Right forelimb (tissue), 1 donor: ENCODE measurements at regions not wholly inside any gene's neighbourhood (a gene's known extent, or its start where the extent isn't known, plus 50 kb on each side); places are given as distances from the start of the nearest gene placed in this dataset.
"Not testable (repeated sequence)": the region's sequence is repeated elsewhere in the genome, so short reads cannot be mapped to it uniquely, and the experiment has no call there.

Source experiments
- DNase-seq: peaks from one replicate; pipeline ENCODE4 v3.0.0-alpha.2; 2018

- DNase-seq, result no peak
Measured at GRCh38 chr11:39462506-39462905, 1996.9 kb downstream of the LRRC4C start.

DNA sequence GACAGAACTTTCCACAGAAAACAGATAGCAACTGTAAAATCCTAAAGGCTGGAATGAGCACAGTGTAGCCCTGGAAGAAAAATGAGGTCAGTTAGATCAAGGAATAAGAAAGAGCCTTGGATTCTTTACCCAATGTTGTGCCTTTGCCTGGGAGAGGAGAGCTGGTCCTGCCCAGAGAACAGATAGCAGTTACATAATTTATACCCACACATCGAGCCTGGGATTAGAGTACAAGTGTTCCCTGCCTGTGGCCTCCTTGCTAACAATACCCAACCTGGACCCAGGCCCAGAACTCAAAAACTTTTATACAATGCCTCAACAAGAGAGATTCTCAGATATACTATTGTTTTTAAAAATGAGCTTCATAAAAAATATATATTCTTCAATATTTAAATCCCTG is 1998.4 kb downstream of the LRRC4C start:
- no peak for DNase-seq

DNA sequence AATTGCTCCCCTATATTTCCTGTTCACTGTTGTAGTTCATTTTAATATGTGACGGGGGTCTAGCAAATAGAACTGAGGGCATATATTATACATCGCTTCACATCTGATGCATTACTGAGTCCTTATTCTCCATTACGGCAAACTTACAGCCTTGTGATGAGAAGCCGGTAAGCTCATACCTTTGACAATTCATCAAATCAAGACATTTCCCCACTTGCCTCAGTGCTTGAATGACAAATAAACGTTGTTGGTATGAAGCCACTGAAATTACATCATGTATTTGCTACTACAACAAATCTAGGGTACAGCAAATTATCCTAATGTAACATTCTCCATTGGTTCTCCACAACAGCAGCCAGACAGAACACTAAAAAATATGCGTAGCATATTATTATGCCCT is 1999.8 kb downstream of the LRRC4C start:
- DNase-seq, result no peak

DNA sequence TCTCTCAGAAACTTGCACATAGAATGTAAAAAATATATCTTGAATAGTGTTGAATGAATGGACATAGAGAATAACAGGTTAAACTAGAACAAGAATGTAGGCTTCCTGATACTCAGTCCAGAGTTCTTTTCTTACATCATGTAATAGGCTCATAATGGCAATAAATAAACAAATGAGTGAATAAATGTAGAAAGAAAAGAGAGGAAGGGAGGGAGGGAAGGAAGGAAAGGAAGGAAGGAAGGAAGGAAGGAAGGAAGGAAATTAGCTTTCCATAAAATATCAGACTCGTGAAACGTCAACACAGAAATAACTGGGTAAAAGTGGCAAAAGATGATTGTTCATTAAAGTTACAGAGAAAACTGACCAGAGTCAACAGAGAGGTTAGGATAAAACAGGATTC is 2001.0 kb downstream of the LRRC4C start:
- DNase-seq, result no peak

GRCh38 chr11:39443424-39444022 is 2015.9 kb downstream of the LRRC4C start:
- DNase-seq, result no peak

DNA sequence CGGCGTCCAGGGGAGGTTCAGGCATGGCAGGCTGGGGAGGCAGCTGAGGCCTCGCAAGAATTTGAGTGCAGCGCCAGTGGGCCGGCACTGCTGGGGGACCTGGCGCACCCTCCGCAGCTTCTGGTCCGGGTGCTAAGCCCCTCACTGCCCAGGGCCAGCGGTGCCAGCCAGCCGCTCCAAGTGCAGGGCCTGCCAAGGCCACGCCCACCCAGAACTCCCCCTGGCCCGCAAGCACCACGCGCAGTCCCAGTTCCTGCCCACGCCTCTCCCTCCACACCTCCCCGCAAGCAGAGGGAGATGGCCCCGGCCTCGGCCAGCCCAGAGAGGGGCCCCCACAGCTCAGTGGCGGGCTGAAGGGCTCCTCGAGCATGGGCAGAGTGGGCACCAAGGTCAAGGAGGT is 2017.3 kb downstream of the LRRC4C start:
- no peak for DNase-seq

DNA sequence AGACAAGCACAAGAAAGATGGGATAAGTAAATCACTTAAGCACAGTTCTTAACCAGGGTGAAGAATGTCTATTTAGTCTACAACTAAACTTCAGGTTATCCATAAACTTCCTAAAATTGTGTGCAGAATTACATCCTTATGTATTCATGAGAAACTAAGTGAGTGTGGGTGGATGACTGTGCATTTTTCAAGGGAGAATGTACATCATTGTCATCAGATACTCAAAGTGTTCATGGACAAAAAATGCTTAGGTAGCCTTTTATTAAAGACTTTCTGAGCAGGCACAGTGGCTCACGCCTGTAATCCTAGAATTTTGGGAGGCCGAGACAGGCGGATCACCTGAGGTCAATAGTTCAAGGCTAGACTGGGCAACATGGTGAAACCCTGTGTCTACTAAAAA is 2023.8 kb downstream of the LRRC4C start:
- no peak for DNase-seq

DNA sequence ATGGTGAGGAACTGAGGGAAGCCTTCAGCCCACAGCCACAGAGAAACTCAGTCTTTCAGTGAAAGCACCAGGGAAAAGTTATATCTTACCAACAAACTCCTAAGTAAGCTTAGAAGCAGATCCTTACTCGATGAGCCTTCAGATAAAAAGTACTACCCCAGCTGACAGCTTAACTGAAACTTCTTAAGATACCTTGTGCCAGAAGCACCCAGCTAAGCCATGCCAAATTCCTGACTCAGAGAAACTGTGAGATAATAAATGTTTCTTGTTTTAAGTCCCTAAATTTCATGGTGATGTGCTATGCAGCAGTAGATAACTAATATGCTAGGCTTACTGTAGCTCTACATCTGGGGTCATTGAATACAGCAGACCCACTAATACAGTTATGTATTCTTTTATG is 2025.0 kb downstream of the LRRC4C start:
- no peak for DNase-seq

- DNase-seq, result no peak
Measured at GRCh38 chr11:39432929-39433328, 2026.5 kb downstream of the LRRC4C start.

GRCh38 chr11:39425226-39425625 is 2034.2 kb downstream of the LRRC4C start:
- no peak for DNase-seq

GRCh38 chr11:39412117-39412516 is 2047.3 kb downstream of the LRRC4C start:
- DNase-seq, result no peak

DNA sequence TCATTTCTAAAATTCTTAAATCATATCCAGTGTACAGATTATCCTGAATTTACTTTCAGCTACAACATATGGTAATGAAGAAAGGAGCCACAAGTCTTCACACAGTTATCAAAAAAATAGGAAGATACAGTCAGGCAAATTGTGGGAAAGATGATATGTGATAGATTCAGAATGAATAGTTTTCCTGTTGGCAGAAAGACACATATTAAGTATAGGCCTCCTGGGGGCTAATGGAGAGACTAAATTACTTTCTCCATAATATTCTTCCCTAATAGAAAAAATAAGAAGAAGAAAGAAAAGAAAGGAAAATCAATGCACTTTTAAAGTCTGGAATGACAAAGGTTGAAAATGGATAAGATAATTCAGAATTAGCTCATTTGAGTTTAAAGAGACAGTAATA is 2073.5 kb downstream of the LRRC4C start:
- DNase-seq, result no peak

DNA sequence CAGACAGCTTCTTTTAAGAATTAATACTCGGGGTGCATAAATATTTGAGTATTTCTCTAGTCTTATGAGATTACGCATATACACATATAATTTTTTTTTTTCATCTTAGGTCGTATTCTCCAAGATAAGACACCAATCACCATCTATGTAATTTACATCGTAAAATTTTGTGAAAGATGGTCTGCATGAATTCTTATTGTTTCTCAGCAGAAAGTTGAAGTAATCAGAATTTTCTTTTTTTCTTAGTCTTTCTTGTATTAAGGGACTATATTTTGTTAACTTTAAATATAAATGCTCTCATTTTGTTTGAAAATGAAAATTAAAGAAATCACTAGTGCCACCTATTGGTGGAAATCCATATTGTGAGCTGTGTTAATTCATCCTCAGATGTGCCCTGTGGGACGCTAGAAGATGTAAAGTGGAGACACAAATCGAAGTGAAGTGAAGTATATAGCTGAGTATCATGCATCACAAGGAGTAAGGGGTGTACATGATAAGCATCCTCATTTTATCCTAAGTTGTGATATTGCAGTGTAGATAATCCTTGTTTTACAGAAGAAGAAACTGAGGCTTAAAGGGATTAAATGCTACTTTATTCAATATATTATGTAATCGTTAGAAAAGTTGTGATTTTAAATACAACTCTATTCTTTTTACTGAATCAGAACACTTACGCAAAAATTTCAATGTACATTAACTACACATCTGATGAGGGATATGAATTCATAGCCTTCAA is 2084.3 kb downstream of the LRRC4C start:
- no peak for DNase-seq

DNA sequence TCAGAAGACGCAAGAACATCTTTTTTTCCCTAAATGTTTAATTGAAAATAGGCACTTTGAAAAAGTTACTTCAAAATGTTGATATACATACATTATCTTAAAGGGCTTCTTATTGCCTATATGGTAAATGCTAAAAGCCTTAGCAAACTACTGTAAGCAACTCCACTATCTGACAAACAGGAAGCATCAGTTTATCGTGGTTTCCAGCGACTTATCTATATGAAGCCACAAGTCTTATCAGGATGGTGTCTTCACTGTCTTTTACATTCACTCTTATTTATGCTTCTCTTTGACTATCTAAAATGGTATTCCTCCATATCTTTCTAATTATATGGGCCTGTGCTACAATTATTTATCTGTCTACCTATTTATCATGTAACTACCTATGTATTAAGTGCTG is 2091.9 kb downstream of the LRRC4C start:
- DNase-seq, result no peak

DNA sequence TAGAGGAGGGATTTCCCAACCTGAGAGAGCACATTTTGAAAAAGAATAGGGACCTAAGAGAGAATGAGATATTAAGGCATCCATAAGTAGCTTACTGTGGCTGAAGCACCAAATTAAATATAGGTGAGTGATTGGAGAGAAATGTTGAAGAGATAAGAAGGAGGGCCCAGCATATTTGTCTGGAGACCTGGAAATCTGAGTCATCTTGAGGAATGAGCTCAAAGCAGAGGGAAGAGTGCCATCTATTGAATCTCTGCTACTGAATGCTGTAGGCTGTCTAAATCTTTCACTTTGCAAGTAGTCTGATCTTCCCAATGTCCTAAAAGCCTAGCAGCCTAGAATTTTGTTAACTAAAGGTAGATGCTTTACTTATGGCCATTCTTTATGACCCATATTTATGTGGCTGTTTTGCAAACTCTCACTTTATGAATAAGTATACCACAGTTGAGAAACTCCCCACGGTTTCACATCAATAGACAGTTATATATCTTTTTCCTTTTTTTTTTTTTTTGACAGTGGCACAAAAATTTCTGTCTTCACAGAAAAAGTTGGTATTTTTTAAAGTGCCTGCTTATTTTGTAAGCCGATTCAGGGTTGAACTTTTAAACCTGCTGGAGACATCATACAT is 2093.5 kb downstream of the LRRC4C start:
- DNase-seq, result no peak

DNA sequence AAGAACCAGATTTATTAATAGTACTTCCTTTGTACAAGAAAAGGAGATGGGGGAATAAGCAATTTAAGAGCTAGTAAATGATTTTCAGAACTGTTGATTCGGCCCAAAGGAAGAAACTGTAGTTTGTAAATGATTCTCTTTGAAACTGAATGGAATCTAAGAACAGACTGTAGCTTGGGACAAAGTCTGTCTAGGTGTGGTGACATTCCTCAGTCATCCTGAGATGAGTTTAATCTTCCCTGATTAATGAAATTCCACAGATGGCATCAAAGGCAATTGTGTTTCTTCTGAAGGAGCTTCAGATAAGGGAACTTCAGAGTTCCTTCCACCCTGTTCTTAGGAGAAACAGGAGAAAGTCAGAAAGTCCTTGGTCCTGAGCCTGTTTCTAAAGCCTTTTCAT is 2095.9 kb downstream of the LRRC4C start:
- no peak for DNase-seq

DNA sequence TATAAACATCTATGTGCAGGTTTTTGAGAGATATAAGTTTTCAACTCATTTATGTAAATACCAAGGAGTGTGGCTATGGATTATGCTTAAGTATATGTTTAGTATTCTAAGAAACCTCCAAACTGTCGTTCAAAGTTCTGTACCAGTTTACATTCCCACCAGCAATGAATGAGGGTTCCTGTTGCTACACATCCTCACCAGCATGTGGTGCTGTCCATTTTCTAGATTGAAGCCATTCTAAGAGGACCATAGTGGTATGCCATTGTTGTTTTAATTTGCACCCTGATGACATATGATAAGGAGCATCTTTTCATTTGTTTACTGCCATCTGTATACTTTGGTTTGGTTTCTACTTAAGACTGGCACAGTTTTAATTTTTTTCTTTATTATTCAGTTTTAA is 2097.9 kb downstream of the LRRC4C start:
- DNase-seq, result no peak

GRCh38 chr11:39345834-39346442 is 2113.5 kb downstream of the LRRC4C start:
- DNase-seq, result no peak

DNA sequence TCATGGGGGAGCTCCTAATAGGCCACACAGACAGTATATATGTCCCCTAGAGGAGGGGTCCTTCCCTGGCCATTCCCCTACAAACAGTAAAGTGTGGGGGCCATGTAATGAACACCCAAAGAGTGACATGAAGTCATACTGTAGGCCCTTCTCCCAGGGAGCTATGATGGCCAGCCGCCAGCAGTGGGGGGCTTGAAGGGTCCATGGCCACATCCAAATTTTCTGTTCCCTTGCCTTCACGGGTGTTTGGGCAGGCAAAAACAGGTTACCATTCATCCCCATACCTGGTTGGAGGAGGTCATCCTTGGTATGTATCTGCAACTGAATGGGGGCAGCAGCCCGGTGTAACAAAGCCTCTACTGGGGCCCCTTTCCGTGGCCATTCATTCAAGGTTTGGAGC is 2118.0 kb downstream of the LRRC4C start:
- no peak for DNase-seq

DNA sequence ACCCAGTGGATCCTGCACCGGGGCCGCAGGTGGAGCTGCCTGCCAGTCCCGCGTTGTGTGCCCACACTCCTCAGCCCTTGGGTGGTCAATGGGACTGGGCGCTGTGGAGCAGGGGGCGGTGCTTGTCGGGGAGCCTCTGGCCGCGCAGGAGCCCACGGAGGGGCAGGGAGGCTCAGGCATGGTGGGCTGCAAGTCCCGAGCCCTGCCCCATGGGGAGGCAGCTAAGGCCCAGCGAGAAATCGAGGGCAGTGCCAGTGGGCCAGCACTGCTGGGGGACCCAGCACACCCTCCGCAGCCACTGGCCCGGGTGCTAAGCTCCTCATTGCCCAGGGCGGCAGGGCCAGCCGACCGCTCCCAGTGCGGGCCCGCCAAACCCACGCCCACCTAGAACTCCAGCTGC is 2126.4 kb downstream of the LRRC4C start:
- DNase-seq, result not testable (repeated sequence)

DNA sequence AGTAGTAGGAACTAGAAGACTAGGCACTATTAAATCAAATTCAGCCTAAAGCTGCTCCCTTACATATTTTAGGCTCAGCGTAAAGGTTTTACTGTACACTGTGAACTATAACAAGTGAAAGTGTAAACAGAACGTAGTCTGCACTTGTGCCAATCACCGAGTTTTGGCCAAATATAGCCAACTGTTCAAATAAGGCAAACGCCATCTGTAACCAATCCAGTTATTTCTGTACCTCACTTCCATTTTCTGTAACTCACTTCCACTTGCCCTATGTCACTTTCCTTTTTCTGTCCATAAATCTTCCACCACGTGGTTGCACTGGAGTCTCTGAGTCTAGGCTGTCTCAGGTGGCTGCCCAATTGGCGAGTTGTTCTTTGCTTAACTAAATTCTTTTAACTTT is 2132.2 kb downstream of the LRRC4C start:
- no peak for DNase-seq

DNA sequence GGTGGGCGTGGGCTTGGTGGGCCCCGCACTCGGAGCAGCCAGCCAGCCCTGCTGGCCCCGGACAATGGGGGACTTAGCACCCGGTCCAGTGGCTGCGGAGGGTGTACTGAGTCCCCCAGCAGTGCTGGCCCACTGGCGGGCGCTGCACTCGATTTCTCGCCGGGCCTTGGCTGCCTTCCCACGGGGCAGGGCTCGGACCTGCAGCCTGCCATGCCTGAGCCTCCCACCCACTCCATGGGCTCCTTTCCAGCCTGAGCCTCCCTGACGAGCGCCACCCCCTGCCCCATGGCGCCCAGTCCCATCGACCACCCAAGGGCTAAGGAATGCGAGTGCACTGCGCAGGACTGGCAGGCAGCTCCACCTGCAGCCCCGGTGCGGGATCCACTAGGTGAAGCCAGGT is 2147.6 kb downstream of the LRRC4C start:
- DNase-seq, result not testable (repeated sequence)

- no peak for DNase-seq
Measured at GRCh38 chr11:39304586-39304985, 2154.9 kb downstream of the LRRC4C start.

- DNase-seq, result no peak
Measured at GRCh38 chr11:39294648-39295047, 2164.8 kb downstream of the LRRC4C start.
